Cardiac muscle cell (in vitro differentiated cells and primary cell): ENCODE measurements at regions not wholly inside any gene's neighbourhood (a gene's known extent, or its start where the extent isn't known, plus 50 kb on each side); places are given as distances from the start of the nearest gene placed in this dataset.

Experiments
- DNase-seq, 2 donors: peaks; one replicate each; pipeline versions ENCODE4 v3.0.0 to v3.0.0-alpha.2; 2010 to 2017; ENCODE audit warnings: low read depth in 1 of 2, low spot score in 1 of 2
- H3K27ac ChIP-seq: fragments of 200-600 bp; sonication (generic); 2 replicates; pipeline ENCODE4 v1.5.1; 2016
- H3K27me3 ChIP-seq: fragments of 200-600 bp; sonication (generic); 2 replicates; pipeline ENCODE4 v1.6.0; 2016; ENCODE audit warnings: control low read depth
- H3K36me3 ChIP-seq: fragments of 200-600 bp; sonication (generic); 2 replicates; pipeline ENCODE4 v1.5.1; 2016; ENCODE audit warnings: control low read depth
- H3K4me1 ChIP-seq: fragments of 200-600 bp; sonication (generic); 2 replicates; pipeline ENCODE4 v1.8.1; 2017; ENCODE audit warnings: low read depth, mild to moderate bottlenecking, mixed run types
- H3K4me3 ChIP-seq: fragments of 200-600 bp; sonication (generic); 2 replicates; pipeline ENCODE4 v1.5.1; 2016; ENCODE audit warnings: mild to moderate bottlenecking
- H3K9me3 ChIP-seq: fragments of 200-600 bp; sonication (generic); 2 replicates; pipeline ENCODE4 v1.5.1; 2017; ENCODE audit warnings: low read depth, mild to moderate bottlenecking, control low read depth
- TF ChIP-seq, protein P1 (sequence below): IDR thresholded peaks from 2 replicates; pipeline ENCODE4 v1.5.1; 2012; ENCODE audit warnings: low read depth, mild to moderate bottlenecking, low read length

DNA sequence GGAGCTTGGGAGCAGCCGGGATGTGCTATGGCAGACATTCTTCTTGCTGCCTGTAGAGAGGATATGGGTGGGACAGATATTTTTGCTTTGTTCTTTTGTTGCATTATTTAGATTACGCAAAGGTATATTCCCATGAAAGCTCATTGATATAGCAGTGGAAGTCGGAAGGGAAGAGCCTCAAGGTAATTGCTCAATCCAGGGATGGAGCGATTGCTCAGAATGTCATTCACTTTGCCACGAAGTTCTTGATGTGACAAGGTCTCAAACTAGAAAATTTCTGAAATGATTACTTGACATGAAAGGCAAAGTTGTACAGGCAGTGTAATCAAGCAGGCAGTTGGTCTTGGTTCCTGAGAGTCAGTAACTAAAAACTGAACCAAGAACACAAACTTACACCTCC is 615.6 kb upstream of the CDH4 start:
- H3K4me3 ChIP-seq: no peak overlapping the region
- no peak for DNase-seq
- H3K4me1 ChIP-seq: no peaks in the 10 kb centered on the region
- no peaks in the 10 kb centered on the region for H3K36me3 ChIP-seq
- no peaks in the 10 kb centered on the region for H3K9me3 ChIP-seq
- no peak overlapping the region for H3K27ac ChIP-seq
- TF ChIP-seq, protein P1, sequence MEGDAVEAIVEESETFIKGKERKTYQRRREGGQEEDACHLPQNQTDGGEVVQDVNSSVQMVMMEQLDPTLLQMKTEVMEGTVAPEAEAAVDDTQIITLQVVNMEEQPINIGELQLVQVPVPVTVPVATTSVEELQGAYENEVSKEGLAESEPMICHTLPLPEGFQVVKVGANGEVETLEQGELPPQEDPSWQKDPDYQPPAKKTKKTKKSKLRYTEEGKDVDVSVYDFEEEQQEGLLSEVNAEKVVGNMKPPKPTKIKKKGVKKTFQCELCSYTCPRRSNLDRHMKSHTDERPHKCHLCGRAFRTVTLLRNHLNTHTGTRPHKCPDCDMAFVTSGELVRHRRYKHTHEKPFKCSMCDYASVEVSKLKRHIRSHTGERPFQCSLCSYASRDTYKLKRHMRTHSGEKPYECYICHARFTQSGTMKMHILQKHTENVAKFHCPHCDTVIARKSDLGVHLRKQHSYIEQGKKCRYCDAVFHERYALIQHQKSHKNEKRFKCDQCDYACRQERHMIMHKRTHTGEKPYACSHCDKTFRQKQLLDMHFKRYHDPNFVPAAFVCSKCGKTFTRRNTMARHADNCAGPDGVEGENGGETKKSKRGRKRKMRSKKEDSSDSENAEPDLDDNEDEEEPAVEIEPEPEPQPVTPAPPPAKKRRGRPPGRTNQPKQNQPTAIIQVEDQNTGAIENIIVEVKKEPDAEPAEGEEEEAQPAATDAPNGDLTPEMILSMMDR: no peak
- H3K27me3 ChIP-seq: no peaks in the 10 kb centered on the region

DNA sequence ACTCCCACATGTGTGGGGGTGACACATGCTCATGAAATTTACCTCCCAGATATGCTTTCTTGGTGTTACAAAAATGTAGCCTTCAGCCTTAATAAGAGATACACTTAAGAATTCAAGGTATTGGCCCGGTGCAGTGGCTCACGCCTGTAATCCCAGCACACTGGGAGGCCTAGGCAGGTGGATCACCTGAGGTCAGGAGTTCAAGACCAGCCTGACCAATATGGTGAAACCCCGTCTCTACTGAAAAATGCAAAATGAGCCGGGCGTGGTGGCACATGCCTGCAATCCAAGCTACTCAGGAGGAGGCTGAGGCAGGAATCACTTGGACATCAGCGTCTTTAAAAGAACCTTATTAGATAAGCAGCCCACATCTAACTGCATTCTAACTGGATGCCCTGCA is 614.3 kb upstream of the CDH4 start:
- TF ChIP-seq, protein P1: no peak
- Histone ChIP-seq H3K36me3 (no peaks in the 10 kb centered on the region), H3K27me3 (no peaks in the 10 kb centered on the region), H3K4me3 (no peak overlapping the region), H3K27ac (no peak overlapping the region), H3K4me1 (no peaks in the 10 kb centered on the region), H3K9me3 (no peaks in the 10 kb centered on the region)
- DNase-seq: no peak

DNA sequence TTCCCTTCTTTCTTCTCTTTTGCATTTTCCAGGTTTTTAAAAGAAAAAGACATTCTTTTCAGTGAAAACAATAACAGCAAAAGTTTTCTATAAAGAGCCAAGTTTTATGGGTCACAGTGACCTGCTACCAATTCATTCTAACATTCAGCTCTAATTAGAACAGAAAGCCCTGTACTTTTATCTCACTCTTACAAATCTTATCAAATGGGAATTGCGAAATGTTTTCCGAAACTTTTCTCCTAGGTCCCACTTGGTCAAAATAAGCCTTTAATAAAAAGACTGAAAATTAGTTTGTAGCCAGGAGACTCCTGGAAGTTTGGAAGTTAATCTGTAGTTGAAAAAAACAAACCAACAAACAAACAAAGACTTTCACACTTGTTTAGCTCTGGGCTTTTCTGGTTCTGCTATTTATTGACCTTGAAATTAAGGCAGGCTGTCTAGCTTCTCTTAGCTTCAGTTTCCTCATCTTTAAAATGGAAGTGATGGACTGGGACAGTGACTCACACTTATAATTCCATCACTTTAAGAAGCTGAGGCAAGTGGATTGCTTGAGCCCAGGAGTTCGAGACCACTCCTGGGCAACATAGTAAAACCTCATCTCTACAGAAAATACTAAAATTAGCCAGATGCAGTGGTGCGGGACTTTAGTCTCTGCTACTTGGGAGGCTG is 613.5 kb upstream of the CDH4 start:
- TF ChIP-seq, protein P1: no peak
- H3K9me3 ChIP-seq: no peaks in the 10 kb centered on the region
- DNase-seq: no peak

DNA sequence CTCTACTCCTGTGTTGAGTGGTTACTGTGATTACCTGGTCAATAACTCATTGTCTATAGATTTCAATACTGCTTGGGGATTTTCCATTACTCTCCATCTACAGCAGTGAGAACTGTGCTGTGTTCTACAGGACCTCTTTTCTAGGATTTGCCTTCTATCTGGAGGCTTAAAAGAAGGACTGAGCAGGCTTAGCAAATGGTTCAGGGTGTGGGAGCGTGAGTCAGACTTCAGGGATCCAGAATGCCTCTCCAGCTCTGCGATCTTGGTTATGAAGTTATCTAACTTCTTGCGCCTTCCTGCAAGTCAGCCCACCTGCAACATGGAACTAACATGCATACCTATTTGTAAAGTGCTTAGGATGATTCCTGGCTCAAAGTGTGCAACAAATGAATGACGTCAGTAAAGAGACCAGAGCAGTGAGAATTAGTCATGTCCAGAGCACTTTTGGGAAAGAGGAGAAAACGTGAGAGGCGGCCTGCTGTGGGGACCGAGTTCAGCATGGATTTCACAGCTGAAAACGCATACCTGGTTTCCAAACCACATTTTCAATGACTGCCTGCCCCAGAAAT is 610.1 kb upstream of the CDH4 start:
- no peak overlapping the region for H3K4me3 ChIP-seq
- no peaks in the 10 kb centered on the region for H3K27me3 ChIP-seq
- H3K4me1 ChIP-seq: no peaks in the 10 kb centered on the region
- H3K36me3 ChIP-seq: no peaks in the 10 kb centered on the region
- H3K9me3 ChIP-seq: no peaks in the 10 kb centered on the region
- TF ChIP-seq, protein P1: no peak
- no peak for DNase-seq
- H3K27ac ChIP-seq: no peak overlapping the region

More for the DNA sequence above, 613.5 kb upstream of the CDH4 start:
- no peak overlapping the region for H3K27ac ChIP-seq
- H3K4me1 ChIP-seq: no peaks in the 10 kb centered on the region
- no peaks in the 10 kb centered on the region for H3K27me3 ChIP-seq
- H3K36me3 ChIP-seq: no peaks in the 10 kb centered on the region
- H3K4me3 ChIP-seq: no peak overlapping the region

DNA sequence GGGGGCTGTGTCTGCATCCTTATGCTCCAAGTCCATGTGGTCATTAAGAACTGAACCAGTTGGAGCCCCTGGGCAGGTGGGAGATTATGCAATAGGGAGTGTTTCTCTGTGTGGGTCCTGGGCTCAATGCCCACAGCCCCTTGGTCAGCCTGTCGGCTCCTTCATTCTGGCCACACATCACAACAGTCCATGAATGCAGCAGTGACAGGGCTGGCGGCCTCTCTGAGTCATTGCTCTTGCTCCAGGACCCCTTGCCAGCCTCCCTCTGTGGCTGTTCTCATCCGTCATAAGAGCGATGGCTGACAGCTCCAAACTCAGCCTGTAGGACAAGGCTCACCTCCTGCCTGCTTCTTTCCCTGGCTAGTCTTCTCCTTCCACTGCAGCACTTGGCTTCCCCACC is 609.5 kb upstream of the CDH4 start:
- H3K36me3 ChIP-seq: no peaks in the 10 kb centered on the region
- H3K27ac ChIP-seq: no peak overlapping the region
- H3K27me3 ChIP-seq: no peaks in the 10 kb centered on the region
- no peaks in the 10 kb centered on the region for H3K4me1 ChIP-seq
- TF ChIP-seq, protein P1: no peak
- DNase-seq: no peak
- H3K4me3 ChIP-seq: no peak overlapping the region
- H3K9me3 ChIP-seq: no peaks in the 10 kb centered on the region
